Keratinocyte (primary cell): ENCODE measurements at regions not wholly inside any gene's neighbourhood (a gene's known extent, or its start where the extent isn't known, plus 50 kb on each side); places are given as distances from the start of the nearest gene placed in this dataset.

Experiments
- DNase-seq: peaks from one replicate; pipeline ENCODE4 v3.0.0-alpha.2; 2011; ENCODE audit warnings: low read depth, missing footprints, low spot score
- FAIRE-seq: peaks from 2 replicates; lab custom pipeline; 2011; peaks lifted over from hg19 to GRCh38; lab: Jason Lieb, UNC
- H2AFZ ChIP-seq: 2 replicates; pipeline ENCODE4 v1.6.0; 2012; ENCODE audit warnings: low read length, control low read depth, inconsistent platforms; ENCODE audit not compliant: control insufficient read depth
- H3K27ac ChIP-seq: 2 replicates; pipeline ENCODE4 v1.5.1; 2011; ENCODE audit warnings: low read length; ENCODE audit not compliant: control insufficient read depth, insufficient read depth
- H3K27me3 ChIP-seq: 3 replicates; pipeline ENCODE4 v1.6.0; 2011; ENCODE audit warnings: low read length; ENCODE audit not compliant: control insufficient read depth, insufficient read depth; ENCODE audit errors: extremely low read depth
- H3K36me3 ChIP-seq, 2 experiments: 2 replicates in 1 of 2; 3 replicates in 1 of 2; pipeline ENCODE4 v1.5.1; 2011; ENCODE audit warnings: low read length in 2 of 2, mild to moderate bottlenecking in 1 of 2; ENCODE audit not compliant: control insufficient read depth in 2 of 2, insufficient read depth in 2 of 2; ENCODE audit errors: extremely low read depth in 1 of 2
- H3K4me1 ChIP-seq: 3 replicates; pipeline ENCODE4 v1.5.1; 2011; ENCODE audit warnings: low read length; ENCODE audit not compliant: control insufficient read depth, insufficient read depth; ENCODE audit errors: extremely low read depth
- H3K4me2 ChIP-seq: 3 replicates; pipeline ENCODE4 v1.6.0; 2011; ENCODE audit warnings: low read depth, low read length; ENCODE audit not compliant: control insufficient read depth, insufficient read depth; ENCODE audit errors: extremely low read depth
- H3K4me3 ChIP-seq, 3 experiments: fragments of 200-600 bp in 1 of 3; sonication (generic) in 1 of 3; 2 replicates in 2 of 3; 3 replicates in 1 of 3; pipeline ENCODE4 v1.5.1; 2011 to 2016; ENCODE audit warnings: low read length in 3 of 3, mild to moderate bottlenecking in 3 of 3, control low read depth in 2 of 3, inconsistent platforms in 1 of 3, low read depth in 1 of 3, mixed read lengths in 1 of 3, mixed run types in 1 of 3, moderate library complexity in 1 of 3; ENCODE audit not compliant: control insufficient read depth in 2 of 3, insufficient read depth in 2 of 3; ENCODE audit errors: extremely low read depth in 1 of 3
- H3K79me2 ChIP-seq: 2 replicates; pipeline ENCODE4 v1.6.0; 2012; ENCODE audit warnings: low read length; ENCODE audit not compliant: control insufficient read depth, insufficient read depth
- H3K9ac ChIP-seq: 3 replicates; pipeline ENCODE4 v1.6.0; 2011; ENCODE audit warnings: low read length; ENCODE audit not compliant: control insufficient read depth, insufficient read depth; ENCODE audit errors: extremely low read depth
- H3K9me1 ChIP-seq: 3 replicates; pipeline ENCODE4 v1.6.0; 2011; ENCODE audit warnings: low read length; ENCODE audit not compliant: control insufficient read depth, insufficient read depth; ENCODE audit errors: extremely low read depth
- H3K9me3 ChIP-seq: 2 replicates; pipeline ENCODE4 v1.5.1; 2012; ENCODE audit warnings: low read depth, low read length; ENCODE audit not compliant: control insufficient read depth
- H4K20me1 ChIP-seq: 3 replicates; pipeline ENCODE4 v1.6.0; 2011; ENCODE audit warnings: low read length; ENCODE audit not compliant: control insufficient read depth, insufficient read depth; ENCODE audit errors: extremely low read depth
- EZH2 ChIP-seq: IDR thresholded peaks from one replicate; pipeline ENCODE4 v1.6.1; 2012; ENCODE audit warnings: inconsistent platforms, mild to moderate bottlenecking, low read length, moderate library complexity
- dilution Hi-C: fragments of 300-500 bp; cut with MboI; formaldehyde crosslinking; loops from one replicate; pipeline ENCODE4 v1.7.0; 2020; ENCODE audit warnings: low sequenced_read_pairs; ENCODE audit not compliant: extremely low pct_ligation_motif_present
- TF ChIP-seq, protein P1 (sequence below), 3 experiments: IDR thresholded peaks in 1 of 3; conservative IDR thresholded peaks in 1 of 3; optimal IDR thresholded peaks in 1 of 3; 2 replicates in 2 of 3; 3 replicates in 1 of 3; pipeline versions ENCODE3 to v1.5.1; 2011; ENCODE audit warnings: low read length in 3 of 3, mild to moderate bottlenecking in 3 of 3, moderate library complexity in 2 of 3, control low read depth in 1 of 3, inconsistent platforms in 1 of 3; ENCODE audit not compliant: insufficient read depth in 2 of 3; ENCODE audit errors: extremely low read depth in 1 of 3

DNA sequence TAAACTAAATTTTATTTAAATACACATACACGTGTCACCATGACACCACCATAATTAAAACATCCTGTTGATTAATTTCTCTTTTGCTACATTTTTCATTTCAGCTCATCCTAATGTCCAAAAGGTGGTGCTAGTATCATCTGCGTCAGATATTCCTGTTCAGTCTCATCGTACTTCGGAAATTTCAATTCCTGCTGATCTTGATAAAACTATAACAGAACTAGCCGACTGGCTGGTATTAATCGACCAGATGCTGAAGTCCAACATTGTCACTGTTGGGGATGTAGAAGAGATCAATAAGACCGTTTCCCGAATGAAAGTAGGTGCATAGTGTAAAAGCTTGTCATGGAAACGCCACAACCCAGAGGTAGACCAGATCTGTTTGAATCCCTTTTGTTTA, 263.4 kb downstream of the UTRN start:
- Histone ChIP-seq H3K9me3 (no peaks in the 10 kb centered on the region), H3K27me3 (no peaks in the 10 kb centered on the region), H3K9ac (no peak overlapping the region), H3K27ac (no peak overlapping the region), H2AFZ (no peak overlapping the region), H3K9me1 (no peaks in the 10 kb centered on the region), H3K4me3 (no peak overlapping the region), H3K4me1 (no peaks in the 10 kb centered on the region), H4K20me1 (no peaks in the 10 kb centered on the region), H3K79me2 (no peaks in the 10 kb centered on the region), H3K36me3 (peaks cover 0 to 4% of the 10 kb centered on the region in 2 experiments), H3K4me2 (no peak overlapping the region)
- TF ChIP-seq, protein P1, sequence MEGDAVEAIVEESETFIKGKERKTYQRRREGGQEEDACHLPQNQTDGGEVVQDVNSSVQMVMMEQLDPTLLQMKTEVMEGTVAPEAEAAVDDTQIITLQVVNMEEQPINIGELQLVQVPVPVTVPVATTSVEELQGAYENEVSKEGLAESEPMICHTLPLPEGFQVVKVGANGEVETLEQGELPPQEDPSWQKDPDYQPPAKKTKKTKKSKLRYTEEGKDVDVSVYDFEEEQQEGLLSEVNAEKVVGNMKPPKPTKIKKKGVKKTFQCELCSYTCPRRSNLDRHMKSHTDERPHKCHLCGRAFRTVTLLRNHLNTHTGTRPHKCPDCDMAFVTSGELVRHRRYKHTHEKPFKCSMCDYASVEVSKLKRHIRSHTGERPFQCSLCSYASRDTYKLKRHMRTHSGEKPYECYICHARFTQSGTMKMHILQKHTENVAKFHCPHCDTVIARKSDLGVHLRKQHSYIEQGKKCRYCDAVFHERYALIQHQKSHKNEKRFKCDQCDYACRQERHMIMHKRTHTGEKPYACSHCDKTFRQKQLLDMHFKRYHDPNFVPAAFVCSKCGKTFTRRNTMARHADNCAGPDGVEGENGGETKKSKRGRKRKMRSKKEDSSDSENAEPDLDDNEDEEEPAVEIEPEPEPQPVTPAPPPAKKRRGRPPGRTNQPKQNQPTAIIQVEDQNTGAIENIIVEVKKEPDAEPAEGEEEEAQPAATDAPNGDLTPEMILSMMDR (optimal IDR thresholded peaks at IDR 0.05 in 1 of 3, IDR thresholded peaks at IDR 0.05 in 1 of 3, conservative IDR thresholded peaks at IDR 0.05 in 1 of 3; ENCODE audit: extremely low read depth in 1 of 3, insufficient read depth in 2 of 3, low read length in 3 of 3) = no peak
- TF ChIP-seq EZH2 = no peak
- DNase-seq (no peak), FAIRE-seq (no peak)
- dilution Hi-C loops = no loop called here

DNA sequence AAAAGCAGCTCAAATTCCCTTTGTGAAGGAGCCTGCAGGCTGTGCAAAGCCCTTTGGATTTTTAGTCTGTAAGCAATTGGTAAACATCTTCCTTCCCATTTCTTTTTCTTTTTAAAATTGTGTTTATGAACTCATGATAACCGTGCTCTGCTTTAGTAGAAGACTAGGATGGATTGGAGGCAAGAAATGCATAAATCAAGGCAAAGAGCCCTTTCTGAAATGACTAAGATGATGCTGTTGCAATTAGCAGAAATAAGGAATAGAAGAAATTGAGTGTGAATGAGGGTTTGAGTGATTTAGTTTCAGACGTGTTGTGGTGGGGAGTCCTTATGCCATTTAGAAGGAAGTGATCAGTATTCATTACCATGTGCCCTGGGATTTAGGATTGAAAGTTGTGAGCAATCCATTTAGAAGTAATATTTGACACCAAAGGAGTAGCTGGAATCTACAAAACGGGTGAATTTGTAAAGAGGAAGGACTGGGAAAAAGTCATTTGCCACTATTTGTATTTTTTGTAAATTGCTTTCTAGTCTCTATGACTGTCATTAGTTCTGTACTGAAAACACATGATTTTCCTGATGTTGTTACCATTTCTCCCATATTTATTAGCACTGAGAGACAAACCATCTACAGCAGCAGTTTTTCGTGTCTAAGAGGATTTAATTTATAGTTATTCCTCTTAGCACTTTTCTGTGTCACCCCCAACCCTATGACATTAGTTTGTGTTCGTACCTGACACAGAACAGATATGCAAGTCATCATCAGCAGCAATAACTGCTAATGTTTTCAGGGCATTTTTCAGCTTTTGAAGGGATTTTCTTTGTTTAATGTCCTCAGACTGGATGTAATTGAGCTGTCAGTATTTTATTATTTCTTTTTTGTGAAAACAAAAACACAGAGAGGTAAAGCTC, 265.0 kb downstream of the UTRN start:
- DNase-seq (no peak), FAIRE-seq (no peak)
- H3K27me3 ChIP-seq = no peaks in the 10 kb centered on the region
- no peaks in the 10 kb centered on the region for H4K20me1 ChIP-seq
- H3K9ac ChIP-seq = no peak overlapping the region
- TF ChIP-seq EZH2 = no peak
- TF ChIP-seq, protein P1 (optimal IDR thresholded peaks at IDR 0.05 in 1 of 3, IDR thresholded peaks at IDR 0.05 in 1 of 3, conservative IDR thresholded peaks at IDR 0.05 in 1 of 3; ENCODE audit: extremely low read depth in 1 of 3, insufficient read depth in 2 of 3, low read length in 3 of 3) = no peak
- no peak overlapping the region for H2AFZ ChIP-seq
- no peak overlapping the region for H3K4me3 ChIP-seq
- no peaks in the 10 kb centered on the region for H3K79me2 ChIP-seq
- dilution Hi-C loops = no loop called here
- no peaks in the 10 kb centered on the region for H3K9me3 ChIP-seq
- H3K9me1 ChIP-seq = no peaks in the 10 kb centered on the region
- H3K4me1 ChIP-seq = no peaks in the 10 kb centered on the region
- peaks cover 0 to 4% of the 10 kb centered on the region in 2 experiments for H3K36me3 ChIP-seq
- no peak overlapping the region for H3K27ac ChIP-seq
- no peak overlapping the region for H3K4me2 ChIP-seq
